Neural progenitor cell (in vitro differentiated cells): ENCODE measurements at regions not wholly inside any gene's neighbourhood (a gene's known extent, or its start where the extent isn't known, plus 50 kb on each side); places are given as distances from the start of the nearest gene placed in this dataset.
"Not testable (repeated sequence)": the region's sequence is repeated elsewhere in the genome, so short reads cannot be mapped to it uniquely, and the experiment has no call there.

Experiments used
- DNase-seq: peaks from one replicate; pipeline ENCODE4 v3.0.0-alpha.2; 2016; ENCODE audit warnings: low spot score
- H2AFZ ChIP-seq: fragments of 200-600 bp; sonication (generic); replicated peaks from 2 replicates; pipeline ENCODE4 v1.6.1; 2016; ENCODE audit warnings: antibody characterized with exemption
- H3F3A ChIP-seq: fragments of 200-600 bp; sonication (generic); 2 replicates; pipeline ENCODE4 v1.6.1; 2016; ENCODE audit warnings: antibody characterized with exemption, low read depth
- H3K27ac ChIP-seq: fragments of 200-600 bp; sonication (generic); 2 replicates; pipeline ENCODE4 v1.5.1; 2016; ENCODE audit warnings: mild to moderate bottlenecking
- H3K27me3 ChIP-seq: fragments of 200-600 bp; sonication (generic); 2 replicates; pipeline ENCODE4 v1.6.1; 2016; ENCODE audit warnings: mild to moderate bottlenecking, moderate library complexity
- H3K36me3 ChIP-seq: fragments of 200-600 bp; sonication (generic); 2 replicates; pipeline ENCODE4 v1.5.1; 2016
- H3K4me1 ChIP-seq: fragments of 200-600 bp; sonication (generic); 2 replicates; pipeline ENCODE4 v1.6.1; 2016; ENCODE audit warnings: mixed run types
- H3K4me2 ChIP-seq: fragments of 200-600 bp; sonication (generic); 2 replicates; pipeline ENCODE4 v1.6.1; 2016
- H3K4me3 ChIP-seq: fragments of 200-600 bp; sonication (generic); 2 replicates; pipeline ENCODE4 v1.5.1; 2016
- H3K79me2 ChIP-seq: fragments of 200-600 bp; sonication (generic); 2 replicates; pipeline ENCODE4 v1.6.1; 2016; ENCODE audit warnings: low read depth
- H3K9ac ChIP-seq: fragments of 200-600 bp; sonication (generic); 2 replicates; pipeline ENCODE4 v1.6.1; 2016
- H3K9me3 ChIP-seq: fragments of 200-600 bp; sonication (generic); 2 replicates; pipeline ENCODE4 v1.5.1; 2016; ENCODE audit warnings: low read depth
- H4K20me1 ChIP-seq: fragments of 200-600 bp; sonication (generic); 2 replicates; pipeline ENCODE4 v1.6.1; 2016; ENCODE audit warnings: low read depth
- H3K27ac Mint-ChIP-seq: 3 replicates; pipeline ENCODE4 v1.8.0; 2021; ENCODE audit warnings: mixed read lengths
- H3K27me3 Mint-ChIP-seq: 2 replicates; pipeline ENCODE4 v1.8.0; 2022; ENCODE audit warnings: low read depth, mild to moderate bottlenecking, inconsistent platforms, moderate library complexity, mixed read lengths; ENCODE audit not compliant: insufficient read depth
- H3K36me3 Mint-ChIP-seq: 3 replicates; pipeline ENCODE4 v1.8.0; 2021; ENCODE audit warnings: mixed read lengths
- H3K4me1 Mint-ChIP-seq: 3 replicates; pipeline ENCODE4 v1.8.0; 2021; ENCODE audit warnings: mixed read lengths
- H3K4me3 Mint-ChIP-seq: 3 replicates; pipeline ENCODE4 v1.8.0; 2021; ENCODE audit warnings: mild to moderate bottlenecking, moderate library complexity, mixed read lengths
- H3K9me3 Mint-ChIP-seq: 3 replicates; pipeline ENCODE4 v1.8.0; 2020; ENCODE audit warnings: mixed read lengths
- EZH2 ChIP-seq: fragments of 200-600 bp; sonication (generic); IDR thresholded peaks from 2 replicates; pipeline ENCODE4 v1.6.1; 2017; ENCODE audit warnings: antibody characterized with exemption, mild to moderate bottlenecking, moderate library complexity
- EZH2phosphoT487 ChIP-seq: fragments of 200-600 bp; sonication (generic); IDR thresholded peaks from 2 replicates; pipeline ENCODE4 v1.6.1; 2017; ENCODE audit warnings: antibody characterized with exemption
- TF ChIP-seq, protein P1 (sequence below): fragments of 200-600 bp; sonication (generic); IDR thresholded peaks from 2 replicates; pipeline ENCODE4 v1.5.1; 2017; ENCODE audit warnings: antibody characterized with exemption, mild to moderate bottlenecking

DNA sequence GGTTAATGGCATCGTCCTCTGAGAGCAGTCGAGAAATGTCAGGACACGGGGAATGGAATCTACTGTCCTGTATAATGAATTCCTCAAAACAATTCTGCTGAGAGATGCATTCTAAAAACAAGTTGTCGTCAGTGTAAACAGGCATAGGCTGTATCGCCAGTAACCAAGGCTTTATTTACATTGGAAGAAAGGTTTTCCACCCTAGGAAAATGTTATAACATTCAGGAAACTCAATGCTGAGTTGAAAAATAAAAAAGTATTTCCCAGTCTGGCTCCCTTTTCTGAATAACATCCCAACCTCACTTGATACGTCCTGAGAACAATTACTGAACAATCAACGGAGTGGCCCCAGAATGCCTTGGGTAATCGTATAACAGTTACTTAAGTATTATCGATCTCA lies 79.6 kb upstream of the UCN3 start:
- Histone ChIP-seq H3K36me3 (no peaks in the 10 kb centered on the region), H3K27me3 (no peaks in the 10 kb centered on the region), H3K79me2 (no peaks in the 10 kb centered on the region), H3K4me3 (no peak overlapping the region), H3K27ac (no peak overlapping the region), H3K4me2 (no peak overlapping the region), H3F3A (no peaks in the 10 kb centered on the region), H3K9me3 (no peaks in the 10 kb centered on the region), H3K4me1 (peaks cover 3% of the 10 kb centered on the region), H3K9ac (no peak overlapping the region), H4K20me1 (no peaks in the 10 kb centered on the region), H2AFZ (no peak overlapping the region)
- H3K4me3 Mint-ChIP-seq = no peak overlapping the region
- H3K4me1 Mint-ChIP-seq = peaks cover 4% of the 10 kb centered on the region
- H3K27me3 Mint-ChIP-seq = peaks cover 3% of the 10 kb centered on the region
- H3K9me3 Mint-ChIP-seq = no peaks in the 10 kb centered on the region
- TF ChIP-seq, protein P1, sequence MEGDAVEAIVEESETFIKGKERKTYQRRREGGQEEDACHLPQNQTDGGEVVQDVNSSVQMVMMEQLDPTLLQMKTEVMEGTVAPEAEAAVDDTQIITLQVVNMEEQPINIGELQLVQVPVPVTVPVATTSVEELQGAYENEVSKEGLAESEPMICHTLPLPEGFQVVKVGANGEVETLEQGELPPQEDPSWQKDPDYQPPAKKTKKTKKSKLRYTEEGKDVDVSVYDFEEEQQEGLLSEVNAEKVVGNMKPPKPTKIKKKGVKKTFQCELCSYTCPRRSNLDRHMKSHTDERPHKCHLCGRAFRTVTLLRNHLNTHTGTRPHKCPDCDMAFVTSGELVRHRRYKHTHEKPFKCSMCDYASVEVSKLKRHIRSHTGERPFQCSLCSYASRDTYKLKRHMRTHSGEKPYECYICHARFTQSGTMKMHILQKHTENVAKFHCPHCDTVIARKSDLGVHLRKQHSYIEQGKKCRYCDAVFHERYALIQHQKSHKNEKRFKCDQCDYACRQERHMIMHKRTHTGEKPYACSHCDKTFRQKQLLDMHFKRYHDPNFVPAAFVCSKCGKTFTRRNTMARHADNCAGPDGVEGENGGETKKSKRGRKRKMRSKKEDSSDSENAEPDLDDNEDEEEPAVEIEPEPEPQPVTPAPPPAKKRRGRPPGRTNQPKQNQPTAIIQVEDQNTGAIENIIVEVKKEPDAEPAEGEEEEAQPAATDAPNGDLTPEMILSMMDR = no peak
- TF ChIP-seq EZH2phosphoT487 = no peak
- no peak for TF ChIP-seq EZH2
- no peak for DNase-seq
- H3K27ac Mint-ChIP-seq = no peak overlapping the region
- no peaks in the 10 kb centered on the region for H3K36me3 Mint-ChIP-seq

DNA sequence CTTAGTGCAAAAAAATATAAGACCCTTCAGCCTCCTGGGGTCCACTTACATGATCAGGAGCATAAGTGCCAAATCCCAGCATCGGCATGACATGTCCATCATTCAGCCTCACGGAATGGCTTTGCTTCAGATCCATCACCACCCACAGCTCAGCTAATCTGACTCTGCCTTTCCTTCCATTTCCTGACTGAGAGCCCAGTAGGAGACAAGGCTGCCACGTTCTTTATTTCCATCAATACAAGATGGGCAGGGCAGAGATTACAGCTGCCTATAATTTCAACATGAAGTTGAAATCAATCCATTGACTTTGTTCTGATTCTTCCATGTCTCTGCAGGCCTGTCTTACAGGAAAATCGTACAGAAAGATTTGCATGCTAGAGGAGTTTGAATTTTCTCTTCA lies 76.4 kb upstream of the UCN3 start:
- peaks cover 20% of the 10 kb centered on the region for H3K4me1 Mint-ChIP-seq
- no peak for DNase-seq
- Histone ChIP-seq H3K36me3 (no peaks in the 10 kb centered on the region), H3K27ac (no peak overlapping the region), H4K20me1 (no peaks in the 10 kb centered on the region), H3K4me1 (peaks cover 12% of the 10 kb centered on the region), H3F3A (no peaks in the 10 kb centered on the region), H3K4me3 (no peak overlapping the region), H3K9ac (no peak overlapping the region), H3K27me3 (no peaks in the 10 kb centered on the region), H3K4me2 (no peak overlapping the region), H3K9me3 (no peaks in the 10 kb centered on the region), H3K79me2 (no peaks in the 10 kb centered on the region), H2AFZ (no peak overlapping the region)
- no peak overlapping the region for H3K4me3 Mint-ChIP-seq
- H3K9me3 Mint-ChIP-seq = no peaks in the 10 kb centered on the region
- H3K27ac Mint-ChIP-seq = no peak overlapping the region
- TF ChIP-seq EZH2 = no peak
- TF ChIP-seq, protein P1 = no peak
- no peak for TF ChIP-seq EZH2phosphoT487
- no peaks in the 10 kb centered on the region for H3K27me3 Mint-ChIP-seq
- no peaks in the 10 kb centered on the region for H3K36me3 Mint-ChIP-seq

DNA sequence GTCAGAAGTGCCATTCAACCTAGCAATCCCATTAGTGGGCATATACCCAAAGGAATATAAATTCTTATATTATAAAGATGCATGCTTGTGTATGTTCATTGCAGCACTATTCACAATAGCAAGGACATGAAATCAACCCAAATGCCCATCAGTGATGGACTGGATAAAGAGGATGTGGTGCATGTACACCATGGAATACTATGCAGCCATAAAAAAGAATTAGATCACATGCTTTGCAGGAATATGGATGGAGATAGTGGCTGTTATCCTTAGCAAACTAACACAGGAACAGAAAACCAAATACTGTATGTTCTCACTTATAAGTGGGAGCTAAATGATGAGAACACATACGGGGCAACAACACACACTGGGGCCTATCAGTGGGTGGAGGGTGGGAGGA lies 75.5 kb upstream of the UCN3 start:
- not testable (repeated sequence) for H3K9me3 Mint-ChIP-seq, H4K20me1 ChIP-seq, H3K9me3 ChIP-seq

DNA sequence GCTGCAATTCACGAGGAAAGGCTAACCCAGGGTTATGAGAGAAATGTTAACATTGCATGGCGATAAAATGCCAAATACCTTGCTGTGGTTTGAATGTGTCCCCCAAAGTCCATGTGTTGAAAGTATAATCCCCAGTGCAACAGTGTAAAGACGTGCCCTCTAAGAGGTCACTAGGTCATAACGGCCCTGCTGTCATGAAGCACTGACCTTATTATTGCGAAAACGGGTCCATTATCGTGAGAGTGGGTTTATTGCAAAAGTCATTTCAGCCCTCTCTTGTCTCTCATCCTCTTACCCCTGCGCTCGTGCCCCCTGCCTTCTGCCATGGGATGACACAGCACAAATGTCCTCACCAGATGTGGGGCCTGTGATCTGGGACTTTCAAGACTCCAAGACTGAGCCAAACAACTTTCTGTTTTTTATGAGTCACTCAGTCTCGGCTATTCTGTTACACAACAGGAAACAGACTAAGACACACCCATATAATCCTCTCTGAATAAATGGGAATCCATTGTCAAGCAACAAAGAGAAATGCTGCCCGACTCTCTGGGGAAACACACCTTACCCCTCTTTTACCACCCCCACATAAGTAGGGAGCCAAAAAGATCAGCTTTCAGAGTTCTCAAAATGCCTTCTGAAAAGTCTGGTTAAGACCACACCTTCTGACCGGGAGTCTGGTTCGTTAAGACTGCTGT lies 73.1 kb upstream of the UCN3 start:
- TF ChIP-seq EZH2phosphoT487 (no peak), EZH2 (no peak)
- TF ChIP-seq, protein P1 = no peak
- Mint-ChIP-seq H3K27ac (peak overlapping the region; percentile 59), H3K36me3 (no peaks in the 10 kb centered on the region), H3K4me1 (peaks cover 26% of the 10 kb centered on the region), H3K27me3 (no peaks in the 10 kb centered on the region), H3K9me3 (no peaks in the 10 kb centered on the region), H3K4me3 (no peak overlapping the region)
- H3K4me2 ChIP-seq = no peak overlapping the region
- H3K27ac ChIP-seq = no peak overlapping the region
- H3K9me3 ChIP-seq = no peaks in the 10 kb centered on the region
- peak; percentile 17 for DNase-seq
- peaks cover 16% of the 10 kb centered on the region for H3K4me1 ChIP-seq
- no peak overlapping the region for H3K9ac ChIP-seq
- H3F3A ChIP-seq = no peaks in the 10 kb centered on the region
- H3K79me2 ChIP-seq = no peaks in the 10 kb centered on the region
- H2AFZ ChIP-seq = no peak overlapping the region
- H4K20me1 ChIP-seq = no peaks in the 10 kb centered on the region
- H3K27me3 ChIP-seq = no peaks in the 10 kb centered on the region
- no peaks in the 10 kb centered on the region for H3K36me3 ChIP-seq
- no peak overlapping the region for H3K4me3 ChIP-seq

More for the DNA sequence above, 75.5 kb upstream of the UCN3 start:
- not testable (repeated sequence) for H3K36me3 ChIP-seq, H3K4me3 Mint-ChIP-seq, H3K27me3 ChIP-seq, H3K27ac ChIP-seq, H2AFZ ChIP-seq, H3K79me2 ChIP-seq, H3K27me3 Mint-ChIP-seq, H3K36me3 Mint-ChIP-seq, H3K4me2 ChIP-seq, H3K4me3 ChIP-seq, H3F3A ChIP-seq, DNase-seq, H3K9ac ChIP-seq, H3K27ac Mint-ChIP-seq
- peaks cover 16% of the 10 kb centered on the region for H3K4me1 ChIP-seq
- H3K4me1 Mint-ChIP-seq = peaks cover 26% of the 10 kb centered on the region
